SW480 (cell line): ENCODE measurements at regions not wholly inside any gene's neighbourhood (a gene's known extent, or its start where the extent isn't known, plus 50 kb on each side); places are given as distances from the start of the nearest gene placed in this dataset.
"Not testable (repeated sequence)": the region's sequence is repeated elsewhere in the genome, so short reads cannot be mapped to it uniquely, and the experiment has no call there.

Experiments
- DNase-seq: peaks from one replicate; pipeline ENCODE4 v3.0.0-alpha.2; 2016; ENCODE audit warnings: low spot score

GRCh38 chr1:102500758-102501157 lies 504.0 kb upstream of the OLFM3 start:
- no peak for DNase-seq

- DNase-seq = no peak
These were observed 502.2 kb upstream of the OLFM3 start for GRCh38 chr1:102498929-102499328.

GRCh38 chr1:102497810-102498209 lies 501.1 kb upstream of the OLFM3 start:
- DNase-seq = not testable (repeated sequence)

- no peak for DNase-seq
These were observed 475.8 kb upstream of the OLFM3 start for GRCh38 chr1:102472520-102472919.

- no peak for DNase-seq
These were observed 474.0 kb upstream of the OLFM3 start for GRCh38 chr1:102470767-102471166.

- no peak for DNase-seq
These were observed 469.8 kb upstream of the OLFM3 start for GRCh38 chr1:102466487-102466886.

- DNase-seq = no peak
These were observed 466.6 kb upstream of the OLFM3 start for GRCh38 chr1:102463328-102463727.

- DNase-seq = not testable (repeated sequence)
These were observed 445.6 kb upstream of the OLFM3 start for GRCh38 chr1:102442317-102442716.

- DNase-seq = no peak
These were observed 438.8 kb upstream of the OLFM3 start for GRCh38 chr1:102435483-102435882.

- peak; percentile 1 for DNase-seq
These were observed 437.7 kb upstream of the OLFM3 start for GRCh38 chr1:102434421-102434820.

GRCh38 chr1:102431253-102431652 lies 434.5 kb upstream of the OLFM3 start:
- no peak for DNase-seq

GRCh38 chr1:102420034-102420433 lies 423.3 kb upstream of the OLFM3 start:
- no peak for DNase-seq
